IMR-90 (cell line): ENCODE measurements at regions not wholly inside any gene's neighbourhood (a gene's known extent, or its start where the extent isn't known, plus 50 kb on each side); places are given as distances from the start of the nearest gene placed in this dataset.
"Not testable (repeated sequence)": the region's sequence is repeated elsewhere in the genome, so short reads cannot be mapped to it uniquely, and the experiment has no call there.

ENCODE experiments used
- ATAC-seq: fragments of 200-7000 bp; cut with Tn5 transposase; 2 replicates; pipeline ENCODE4 v1.9.1; 2020; ENCODE audit warnings: low read depth, mild to moderate bottlenecking, moderate library complexity
- BruUV-seq: library from RNA; stranded (reverse); fragments of 400-500 nt; replicated peaks from 2 replicates; lab custom pipeline; 2021; lab: Mats Ljungman, UMichigan
- CTCF ChIA-PET: fragments of 300-600 bp; formaldehyde crosslinking; extraction: SDS; loops from one replicate; lab custom pipeline; 2021; ENCODE audit warnings: antibody characterized with exemption; lab: Yijun Ruan, JAX
- POLR2A ChIA-PET: fragments of 300-600 bp; sonication (Branson Sonifier 250); formaldehyde crosslinking; loops from one replicate; lab custom pipeline; 2022; ENCODE audit warnings: antibody characterized with exemption; ENCODE audit not compliant: unreplicated experiment; lab: Charles Lee
- DNase-seq: peaks from one replicate; pipeline ENCODE4 v3.0.0; 2013
- H2AFZ ChIP-seq: replicated peaks from 2 replicates; pipeline ENCODE3; 2013; ENCODE audit warnings: low read length, mild to moderate bottlenecking; ENCODE audit not compliant: poor library complexity
- H2AK5ac ChIP-seq: 2 replicates; pipeline ENCODE4 v1.6.1; 2013; ENCODE audit warnings: low read depth, low read length, inconsistent platforms
- H2AK9ac ChIP-seq: replicated peaks from 2 replicates; pipeline ENCODE3; 2013; ENCODE audit warnings: mild to moderate bottlenecking, low read depth, low read length, moderate library complexity; ENCODE audit not compliant: poor library complexity
- H2BK120ac ChIP-seq: 2 replicates; pipeline ENCODE4 v1.6.1; 2013; ENCODE audit warnings: low read depth, low read length, inconsistent platforms
- H2BK15ac ChIP-seq: 3 replicates; pipeline ENCODE4 v1.6.1; 2013; ENCODE audit warnings: low read depth, low read length, inconsistent platforms
- H2BK20ac ChIP-seq: 2 replicates; pipeline ENCODE4 v1.6.1; 2013; ENCODE audit warnings: low read depth, mild to moderate bottlenecking, inconsistent platforms, low read length, moderate library complexity
- H2BK5ac ChIP-seq: 2 replicates; pipeline ENCODE4 v1.6.1; 2013; ENCODE audit warnings: mild to moderate bottlenecking, low read depth, low read length, inconsistent platforms; ENCODE audit not compliant: poor library complexity, severe bottlenecking
- H3K14ac ChIP-seq: replicated peaks from 2 replicates; pipeline ENCODE4 v1.6.1; 2013; ENCODE audit warnings: low read depth, low read length, inconsistent platforms
- H3K18ac ChIP-seq: 2 replicates; pipeline ENCODE4 v1.6.1; 2013; ENCODE audit warnings: low read depth, low read length, control low read depth
- H3K23ac ChIP-seq: 2 replicates; pipeline ENCODE4 v1.6.1; 2013; ENCODE audit warnings: low read depth, low read length, inconsistent platforms
- H3K27ac ChIP-seq: 2 replicates; pipeline ENCODE4 v1.5.1; 2013; ENCODE audit warnings: mild to moderate bottlenecking, control low read depth, low read length; ENCODE audit not compliant: insufficient read depth
- H3K27me3 ChIP-seq: 2 replicates; pipeline ENCODE4 v1.6.1; 2013; ENCODE audit warnings: low read length; ENCODE audit not compliant: control insufficient read depth, insufficient read depth
- H3K36me3 ChIP-seq: 2 replicates; pipeline ENCODE4 v1.6.1; 2013; ENCODE audit warnings: low read length, mixed read lengths; ENCODE audit not compliant: control insufficient read depth, insufficient read depth
- H3K4ac ChIP-seq: 2 replicates; pipeline ENCODE4 v1.6.1; 2013; ENCODE audit warnings: low read depth, low read length, inconsistent platforms
- H3K4me1 ChIP-seq: 2 replicates; pipeline ENCODE4 v1.6.1; 2013; ENCODE audit warnings: low read length, mixed read lengths; ENCODE audit not compliant: control insufficient read depth, insufficient read depth
- H3K4me2 ChIP-seq: 2 replicates; pipeline ENCODE4 v1.6.1; 2013; ENCODE audit warnings: low read depth, mild to moderate bottlenecking, control low read depth, low read length, moderate library complexity
- H3K4me3 ChIP-seq: 2 replicates; pipeline ENCODE4 v1.5.1; 2013; ENCODE audit warnings: low read depth, mild to moderate bottlenecking, control low read depth, low read length, moderate library complexity; ENCODE audit not compliant: insufficient read depth
- H3K56ac ChIP-seq: 2 replicates; pipeline ENCODE4 v1.6.1; 2013; ENCODE audit warnings: low read length, inconsistent platforms; ENCODE audit not compliant: insufficient read depth; ENCODE audit errors: extremely low read depth
- H3K79me1 ChIP-seq, 2 experiments: 2 replicates each; pipeline ENCODE4 v1.6.1; 2013; ENCODE audit warnings: low read length in 2 of 2, inconsistent platforms in 1 of 2, low read depth in 1 of 2
- H3K9ac ChIP-seq: 2 replicates; pipeline ENCODE4 v1.6.1; 2013; ENCODE audit warnings: low read depth, low read length, control low read depth
- H3K9me1 ChIP-seq: 2 replicates; pipeline ENCODE4 v1.6.1; 2013; ENCODE audit warnings: low read length, inconsistent platforms; ENCODE audit not compliant: insufficient read depth
- H3K9me3 ChIP-seq: 2 replicates; pipeline ENCODE4 v1.6.1; 2013; ENCODE audit warnings: low read length; ENCODE audit not compliant: control insufficient read depth, insufficient read depth
- H4K20me1 ChIP-seq: 2 replicates; pipeline ENCODE4 v1.6.1; 2013; ENCODE audit warnings: low read length, inconsistent platforms; ENCODE audit not compliant: insufficient read depth
- H4K5ac ChIP-seq: 2 replicates; pipeline ENCODE4 v1.6.1; 2013; ENCODE audit warnings: mild to moderate bottlenecking, low read depth, low read length, control low read depth
- H4K8ac ChIP-seq, 2 experiments: 2 replicates each; pipeline ENCODE4 v1.6.1; 2013; ENCODE audit warnings: low read depth in 2 of 2, low read length in 2 of 2, control low read depth in 1 of 2, inconsistent platforms in 1 of 2
- H4K91ac ChIP-seq: 2 replicates; pipeline ENCODE4 v1.6.1; 2013; ENCODE audit warnings: low read depth, low read length, inconsistent platforms; ENCODE audit not compliant: insufficient read depth
- CTCF ChIP-seq: conservative IDR thresholded peaks from 2 replicates; pipeline ENCODE4 v1.5.1; 2012; ENCODE audit warnings: mild to moderate bottlenecking, low read depth, low read length, improper control_type of control experiment
- WGBS, 2 experiments: methylation state at CpG; one replicate each; pipeline versions ENCODE4 v1.1.5 to v1.1.7; 2013; ENCODE audit warnings: missing lambda C conversion rate in 2 of 2; ENCODE audit not compliant: insufficient read length in 1 of 2; ENCODE audit errors: extremely low coverage in 2 of 2; 5-methylcytosine and 5-hydroxymethylcytosine counted together
- dilution Hi-C: fragments of 300-500 bp; cut with HindIII; formaldehyde crosslinking; loops from one replicate; pipeline ENCODE4 v1.14.3; 2018; ENCODE audit warnings: low sequenced_read_pairs; ENCODE audit not compliant: unreplicated experiment
- in situ Hi-C: fragments of 300-500 bp; cut with MboI; formaldehyde crosslinking; loops from 3 replicates; pipeline ENCODE4 v1.14.3; 2019; ENCODE audit warnings: low sequenced_read_pairs, inconsistent platforms, mixed read lengths
- intact Hi-C: fragments of 100-400 bp; cut with micrococcal nuclease; formaldehyde crosslinking; loops from 2 replicates; pipeline ENCODE4 v1.10.0; 2022

DNA sequence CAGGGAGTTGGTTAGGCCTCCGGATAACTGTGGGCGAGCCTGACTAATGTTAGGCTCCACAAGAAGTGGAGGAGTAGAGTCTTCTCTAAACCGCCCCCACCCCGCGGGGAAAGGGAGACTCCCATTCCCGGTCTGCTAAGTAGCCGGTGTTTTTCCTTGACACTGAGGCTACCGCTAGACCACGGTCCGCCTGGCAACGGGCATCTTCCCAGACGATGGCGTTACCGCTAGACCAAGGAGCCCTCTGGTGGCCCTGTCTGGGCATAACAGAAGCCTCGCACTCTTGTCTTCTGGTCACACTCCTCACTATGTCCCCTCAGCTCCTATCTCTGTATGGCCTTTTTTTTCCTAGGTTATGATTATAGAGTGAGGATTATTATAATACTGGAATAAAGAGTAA lies 1410.7 kb downstream of the UQCRFS1 start:
- POLR2A ChIA-PET, H3K9me1 ChIP-seq, dilution Hi-C loops, CTCF ChIA-PET, ATAC-seq, H3K27ac ChIP-seq, H2AK9ac ChIP-seq, H2AK5ac ChIP-seq, H2BK120ac ChIP-seq, H2BK15ac ChIP-seq, H3K18ac ChIP-seq, H2BK5ac ChIP-seq, H3K4me1 ChIP-seq, intact Hi-C loops, H3K4me3 ChIP-seq, H2AFZ ChIP-seq, H2BK20ac ChIP-seq, H4K8ac ChIP-seq, H4K91ac ChIP-seq, H3K36me3 ChIP-seq, H3K4me2 ChIP-seq, BruUV-seq, H4K5ac ChIP-seq, H3K9me3 ChIP-seq, H3K56ac ChIP-seq, in situ Hi-C loops, H3K9ac ChIP-seq, H4K20me1 ChIP-seq, H3K23ac ChIP-seq, H3K14ac ChIP-seq, DNase-seq, H3K27me3 ChIP-seq, H3K4ac ChIP-seq: not testable (repeated sequence)
- peaks cover 8 to 10% of the 10 kb centered on the region in 2 experiments; a peak in 3 of 4 replicates for H3K79me1 ChIP-seq
- WGBS, 2 experiments, result no CpG with 5 or more reads among the region's 15 CpGs
- peak; percentile 17; the same call in 1 of the 2 replicates for TF ChIP-seq CTCF
